ENCODE measurements at regions not wholly inside any gene's neighbourhood (a gene's known extent, or its start where the extent isn't known, plus 50 kb on each side); places are given as distances from the start of the nearest gene placed in this dataset.

DNA sequence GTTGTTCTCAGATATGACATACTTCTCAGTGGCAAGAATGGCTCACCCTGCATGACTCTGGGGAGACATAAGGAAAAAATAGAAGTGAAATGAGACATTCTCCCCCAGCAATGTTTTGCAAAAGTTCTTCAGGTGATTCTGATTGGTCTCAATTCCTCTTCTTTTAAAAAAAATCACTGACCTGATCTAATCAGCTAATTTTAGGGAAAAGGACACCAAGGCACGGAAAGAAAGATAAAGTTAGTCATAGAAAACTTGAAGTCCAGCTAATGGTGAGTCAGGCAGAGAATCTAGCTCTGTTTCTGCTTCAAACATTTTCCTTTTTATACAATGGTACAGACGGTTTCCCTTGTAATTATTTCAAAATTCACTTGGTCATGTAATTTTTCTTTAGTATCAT is 1018.9 kb upstream of the ARRDC3 start:
- no peak for DNase-seq
- peaks cover 0 to 3% (median 0%) of the 10 kb centered on the region in 3 donors for H3K36me3 Mint-ChIP-seq
- no peak overlapping the region for H3K4me3 Mint-ChIP-seq
- H3K27me3 Mint-ChIP-seq (ENCODE audit: low read depth in 3 of 3), result no peaks in the 10 kb centered on the region
- H3K9me3 Mint-ChIP-seq, result peaks cover 0 to 21% (median 6%) of the 10 kb centered on the region in 6 donors
- H3K27ac Mint-ChIP-seq, result no peak overlapping the region
- H3K4me1 Mint-ChIP-seq, result no peaks in the 10 kb centered on the region

DNA sequence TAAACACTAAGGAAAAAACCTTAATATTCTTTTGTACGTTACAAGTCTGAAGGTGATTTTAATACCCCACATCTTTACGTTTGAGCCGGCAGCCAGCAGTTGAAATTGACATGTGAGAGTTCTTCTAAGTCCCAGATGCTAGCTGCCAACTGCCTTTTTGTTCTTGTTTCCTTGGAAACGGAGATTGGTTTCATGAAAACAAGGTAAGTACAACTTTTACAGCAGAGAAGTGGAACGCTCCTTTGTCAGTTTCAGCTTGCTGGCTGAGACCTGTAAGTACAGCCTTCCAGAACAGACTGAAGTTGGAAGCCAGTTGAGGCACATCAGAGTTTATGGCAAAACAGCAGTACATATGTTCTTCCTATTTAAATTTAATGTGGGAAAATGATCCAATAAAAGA is 1018.4 kb upstream of the ARRDC3 start:
- Mint-ChIP-seq H3K27ac (no peak overlapping the region), H3K9me3 (peaks cover 0 to 16% (median 8%) of the 10 kb centered on the region in 6 donors), H3K36me3 (no peaks in the 10 kb centered on the region), H3K4me1 (no peaks in the 10 kb centered on the region), H3K4me3 (no peak overlapping the region), H3K27me3 (ENCODE audit: low read depth in 3 of 3) (no peaks in the 10 kb centered on the region)
- no peak for DNase-seq

DNA sequence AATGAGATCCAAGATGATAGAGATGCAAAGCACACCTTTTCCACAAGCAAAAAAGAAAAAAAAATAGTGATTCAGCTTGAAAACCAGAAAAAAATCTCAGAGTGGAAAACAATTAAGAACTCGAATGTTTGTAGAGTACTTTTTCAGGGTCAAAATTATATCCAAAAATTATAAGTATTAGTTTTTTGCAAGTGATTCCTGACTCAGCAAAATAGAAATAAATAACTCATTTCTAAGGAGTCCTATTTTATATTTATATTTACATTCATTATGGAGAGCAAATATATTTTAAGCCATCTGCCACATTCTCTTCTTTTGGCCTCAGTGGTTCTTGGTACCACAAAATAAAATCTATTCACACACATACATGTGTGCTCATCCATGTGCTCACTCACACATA is 1011.8 kb upstream of the ARRDC3 start:
- peaks cover 0 to 2% (median 0%) of the 10 kb centered on the region in 3 donors for H3K27me3 Mint-ChIP-seq (ENCODE audit: low read depth in 3 of 3)
- H3K36me3 Mint-ChIP-seq, result no peaks in the 10 kb centered on the region
- no peak overlapping the region for H3K27ac Mint-ChIP-seq
- no peak for DNase-seq
- H3K4me3 Mint-ChIP-seq, result no peak overlapping the region
- peaks cover 0 to 11% (median 8%) of the 10 kb centered on the region in 6 donors for H3K9me3 Mint-ChIP-seq
- no peaks in the 10 kb centered on the region for H3K4me1 Mint-ChIP-seq

DNA sequence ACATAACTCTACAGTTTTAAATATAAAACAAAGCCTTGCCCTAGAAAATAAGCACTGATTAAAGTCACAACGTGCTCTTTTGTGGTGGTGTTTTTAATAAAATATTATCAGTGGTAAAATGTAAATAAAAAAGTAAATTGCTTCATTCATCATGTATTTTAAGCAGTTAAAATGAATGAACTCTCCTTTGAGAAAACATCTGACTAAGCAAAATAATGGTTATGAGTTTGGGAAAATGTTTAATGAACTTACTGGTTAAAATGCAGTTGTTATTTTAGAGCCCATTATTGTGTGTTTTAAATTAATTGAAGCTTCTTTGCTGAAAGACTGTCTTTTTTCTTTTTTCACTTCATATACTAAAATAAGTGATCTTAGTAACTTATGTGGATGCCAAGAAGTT is 1007.5 kb upstream of the ARRDC3 start:
- no peak overlapping the region for H3K4me3 Mint-ChIP-seq
- H3K27ac Mint-ChIP-seq, result no peak overlapping the region
- no peaks in the 10 kb centered on the region for H3K36me3 Mint-ChIP-seq
- peaks cover 0 to 2% (median 0%) of the 10 kb centered on the region in 3 donors for H3K27me3 Mint-ChIP-seq (ENCODE audit: low read depth in 3 of 3)
- no peak for DNase-seq
- H3K4me1 Mint-ChIP-seq, result no peaks in the 10 kb centered on the region
- H3K9me3 Mint-ChIP-seq, result peaks cover 0 to 17% (median 12%) of the 10 kb centered on the region in 6 donors

DNA sequence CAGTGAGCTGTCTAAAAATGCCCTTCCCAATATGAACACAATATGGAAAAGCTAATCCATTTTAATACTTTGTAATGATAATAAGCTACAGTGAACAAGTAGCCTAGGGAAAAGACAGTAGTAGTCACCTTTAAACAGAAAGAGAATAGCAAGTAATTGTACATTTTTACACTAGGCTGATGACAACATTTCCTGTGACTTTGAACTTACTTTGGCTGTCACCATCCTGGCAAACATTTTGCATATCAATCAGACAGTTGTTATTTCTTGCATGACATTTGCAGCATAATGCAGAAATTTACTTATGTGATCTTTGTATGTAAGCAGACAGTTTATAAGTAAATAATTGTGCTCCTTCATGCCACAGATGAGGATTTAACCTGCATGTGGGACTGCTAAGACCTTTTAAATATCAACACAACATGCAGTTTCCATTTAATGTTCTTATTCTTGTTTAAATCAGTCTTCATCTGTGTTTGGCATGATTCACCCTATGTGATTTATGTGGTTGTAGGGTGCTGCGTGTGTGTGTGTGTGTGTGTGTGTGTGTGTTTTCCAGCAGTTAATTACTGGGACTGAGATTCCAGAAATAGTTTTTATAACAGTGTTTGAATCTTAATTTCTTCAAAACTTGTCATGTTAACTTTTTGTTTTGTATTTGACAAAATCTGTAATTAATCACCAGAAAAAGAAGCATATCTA is 997.1 kb upstream of the ARRDC3 start:
- no peaks in the 10 kb centered on the region for H3K4me1 Mint-ChIP-seq
- H3K9me3 Mint-ChIP-seq, result peaks cover 4 to 20% (median 9%) of the 10 kb centered on the region in 6 donors
- H3K27me3 Mint-ChIP-seq (ENCODE audit: low read depth in 3 of 3), result no peaks in the 10 kb centered on the region
- no peak overlapping the region for H3K4me3 Mint-ChIP-seq
- no peak overlapping the region for H3K27ac Mint-ChIP-seq
- H3K36me3 Mint-ChIP-seq, result no peaks in the 10 kb centered on the region
- DNase-seq, result no peak

DNA sequence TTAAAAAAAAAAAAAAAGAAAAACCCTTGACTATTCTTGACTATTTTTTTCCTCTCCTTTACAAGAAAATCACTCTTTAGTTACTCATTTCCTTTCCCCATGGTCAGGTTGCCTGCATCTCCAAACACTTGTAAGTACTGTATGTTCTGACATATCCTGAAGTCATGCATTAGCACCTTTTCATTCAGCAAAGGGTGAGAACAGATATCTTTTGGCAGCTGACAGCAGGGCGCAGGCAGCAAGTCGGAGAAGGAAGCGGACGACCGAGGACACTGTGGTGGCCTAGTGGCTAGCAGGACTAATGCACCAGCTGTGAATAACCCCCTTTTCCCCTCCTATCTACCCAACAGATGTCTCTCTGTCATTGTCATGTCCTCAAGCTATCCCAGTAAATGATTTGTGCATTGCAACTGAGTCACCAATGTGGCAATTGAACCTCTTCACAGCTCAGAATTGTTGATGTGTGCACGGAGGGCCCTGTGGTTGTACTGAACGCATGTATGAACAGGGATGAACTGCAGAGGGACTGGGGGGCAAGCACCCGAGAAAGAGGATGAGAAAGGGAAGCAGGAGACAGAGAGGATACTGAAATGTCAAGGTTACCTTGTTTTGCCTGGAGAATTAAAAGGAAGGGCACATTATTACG is 996.0 kb upstream of the ARRDC3 start:
- H3K9me3 Mint-ChIP-seq, result peaks cover 3 to 20% (median 11%) of the 10 kb centered on the region in 6 donors

DNA sequence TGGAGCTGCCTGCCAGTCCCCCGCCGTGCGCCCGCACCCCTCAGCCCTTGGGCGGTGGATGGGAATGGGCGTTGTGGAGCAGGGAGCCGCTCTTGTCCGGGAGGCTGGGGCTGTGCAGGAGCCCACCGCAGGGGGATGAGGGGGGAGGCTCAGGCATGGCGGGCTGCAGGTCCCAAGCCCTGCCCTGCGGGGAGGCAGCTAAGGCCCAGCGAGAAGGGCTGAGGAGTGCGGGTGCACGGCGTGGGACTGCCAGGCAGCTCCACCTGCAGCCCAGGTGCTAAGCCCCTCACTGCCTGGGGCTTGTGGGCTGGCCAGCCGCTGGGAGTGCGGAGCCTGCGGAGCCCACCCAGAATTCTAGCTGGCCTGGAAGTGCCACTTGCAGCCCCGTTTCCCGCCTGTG is 991.7 kb upstream of the ARRDC3 start:
- Mint-ChIP-seq H3K27me3 (ENCODE audit: low read depth in 3 of 3) (no peaks in the 10 kb centered on the region), H3K4me1 (no peaks in the 10 kb centered on the region), H3K4me3 (no peak overlapping the region), H3K27ac (no peak overlapping the region), H3K9me3 (peaks cover 0 to 21% (median 11%) of the 10 kb centered on the region in 6 donors), H3K36me3 (no peaks in the 10 kb centered on the region)
- DNase-seq, result no peak

More for the DNA sequence above, 996.0 kb upstream of the ARRDC3 start:
- Mint-ChIP-seq H3K27me3 (ENCODE audit: low read depth in 3 of 3) (no peaks in the 10 kb centered on the region), H3K4me1 (no peaks in the 10 kb centered on the region), H3K27ac (no peak overlapping the region), H3K36me3 (no peaks in the 10 kb centered on the region), H3K4me3 (no peak overlapping the region)
- DNase-seq, result no peak

DNA sequence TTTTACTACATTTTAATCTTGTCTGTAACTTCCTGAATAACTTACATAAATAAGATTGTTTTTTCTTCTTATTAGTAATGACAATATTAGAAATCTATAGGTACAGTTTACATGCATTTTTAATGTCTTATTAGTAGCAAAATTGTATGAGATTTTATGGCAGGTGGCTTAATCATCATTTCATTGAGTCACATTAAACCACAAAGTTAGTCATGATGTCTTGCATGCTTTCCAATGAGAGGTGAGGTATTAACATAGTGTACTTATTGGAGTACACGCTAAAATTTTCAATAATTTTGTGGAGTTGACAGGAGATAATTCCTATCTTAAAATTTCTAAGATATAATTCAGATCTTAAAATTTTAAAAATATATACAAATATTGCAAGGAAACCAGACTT is 989.6 kb upstream of the ARRDC3 start:
- Mint-ChIP-seq H3K36me3 (no peaks in the 10 kb centered on the region), H3K4me1 (no peaks in the 10 kb centered on the region), H3K4me3 (no peak overlapping the region), H3K9me3 (peaks cover 0 to 28% (median 19%) of the 10 kb centered on the region in 6 donors), H3K27ac (no peak overlapping the region), H3K27me3 (ENCODE audit: low read depth in 3 of 3) (no peaks in the 10 kb centered on the region)
- no peak for DNase-seq

DNA sequence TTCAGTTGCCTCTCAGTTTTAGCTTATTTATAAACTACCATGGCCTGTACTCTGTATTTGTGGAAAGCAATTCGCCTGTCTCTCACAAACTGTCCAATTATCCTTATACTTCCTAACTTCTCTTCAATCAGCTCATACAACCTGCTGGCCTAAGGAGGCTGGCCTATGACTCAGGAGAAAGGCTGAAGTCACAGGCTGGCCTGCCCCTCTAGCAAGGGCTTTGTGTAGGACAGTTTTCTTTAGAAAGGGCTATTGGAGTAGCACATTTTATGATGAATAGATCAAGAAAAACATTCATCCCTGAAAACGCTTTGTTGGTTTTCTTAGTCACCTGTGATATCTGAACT is 988.7 kb upstream of the ARRDC3 start:
- no peak overlapping the region for H3K27ac Mint-ChIP-seq

DNA sequence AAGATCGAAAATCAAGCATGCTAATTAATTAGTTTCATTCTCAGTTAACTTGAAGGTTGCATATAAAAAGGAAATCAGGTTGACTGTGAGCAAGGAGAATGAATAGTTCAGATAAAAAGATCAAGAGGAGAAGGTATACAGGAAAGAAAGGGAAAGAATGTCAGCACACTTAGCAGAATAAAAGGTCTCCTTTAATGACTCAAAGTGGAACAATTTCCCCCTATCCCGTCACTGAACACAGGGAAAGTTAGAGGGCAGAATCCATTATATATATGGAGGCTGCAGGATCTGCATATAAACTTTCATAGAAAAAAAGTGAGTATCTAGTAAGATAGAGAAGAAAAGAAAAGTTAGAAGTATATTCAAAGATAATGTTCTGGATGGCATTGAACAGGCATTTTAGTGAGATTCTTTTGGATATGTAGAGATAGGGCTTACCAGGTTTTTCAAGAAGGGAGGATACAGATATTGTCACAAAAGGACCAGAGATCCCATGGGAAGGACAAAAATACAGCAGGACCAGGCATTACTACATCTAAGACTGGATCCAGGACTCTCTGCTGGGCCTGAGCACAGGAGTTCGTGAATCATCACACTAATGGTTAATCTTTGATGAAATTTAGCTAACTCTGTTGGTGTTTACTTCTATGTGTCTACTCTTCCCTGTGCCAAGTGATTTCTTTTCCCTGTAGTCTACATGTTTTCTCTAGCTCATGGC is 988.2 kb upstream of the ARRDC3 start:
- Mint-ChIP-seq H3K4me3 (no peak overlapping the region), H3K4me1 (no peaks in the 10 kb centered on the region), H3K27me3 (ENCODE audit: low read depth in 3 of 3) (no peaks in the 10 kb centered on the region), H3K9me3 (peaks cover 0 to 28% (median 19%) of the 10 kb centered on the region in 6 donors), H3K36me3 (no peaks in the 10 kb centered on the region), H3K27ac (no peak overlapping the region)
- DNase-seq, result no peak

More for the DNA sequence above, 988.7 kb upstream of the ARRDC3 start:
- Mint-ChIP-seq H3K27me3 (ENCODE audit: low read depth in 3 of 3) (no peaks in the 10 kb centered on the region), H3K4me1 (no peaks in the 10 kb centered on the region), H3K36me3 (no peaks in the 10 kb centered on the region), H3K4me3 (no peak overlapping the region), H3K9me3 (peaks cover 0 to 28% (median 19%) of the 10 kb centered on the region in 6 donors)
- no peak for DNase-seq

DNA sequence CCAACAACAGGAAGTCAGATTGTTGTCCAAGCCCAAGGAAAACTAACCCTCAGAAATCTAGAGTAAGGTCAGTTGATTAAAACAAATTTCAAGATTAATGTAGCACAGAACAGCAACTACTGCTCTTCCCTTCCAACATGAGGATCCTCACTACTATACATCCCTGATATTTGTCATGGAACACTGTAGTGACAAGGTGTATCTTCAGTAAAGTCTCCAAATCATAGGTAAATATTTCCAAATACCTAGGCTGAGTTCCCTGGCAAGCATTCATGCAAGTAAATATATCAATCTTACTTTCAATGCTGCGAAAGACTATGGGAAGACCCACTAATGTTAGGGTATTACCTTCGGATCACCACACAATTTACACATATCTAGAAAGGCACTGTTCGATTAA is 986.9 kb upstream of the ARRDC3 start:
- peaks cover 0 to 35% (median 19%) of the 10 kb centered on the region in 6 donors for H3K9me3 Mint-ChIP-seq
- DNase-seq, result no peak
- H3K27ac Mint-ChIP-seq, result no peak overlapping the region
- H3K4me3 Mint-ChIP-seq, result no peak overlapping the region
- H3K4me1 Mint-ChIP-seq, result no peaks in the 10 kb centered on the region
- no peaks in the 10 kb centered on the region for H3K27me3 Mint-ChIP-seq (ENCODE audit: low read depth in 3 of 3)
- H3K36me3 Mint-ChIP-seq, result no peaks in the 10 kb centered on the region

DNA sequence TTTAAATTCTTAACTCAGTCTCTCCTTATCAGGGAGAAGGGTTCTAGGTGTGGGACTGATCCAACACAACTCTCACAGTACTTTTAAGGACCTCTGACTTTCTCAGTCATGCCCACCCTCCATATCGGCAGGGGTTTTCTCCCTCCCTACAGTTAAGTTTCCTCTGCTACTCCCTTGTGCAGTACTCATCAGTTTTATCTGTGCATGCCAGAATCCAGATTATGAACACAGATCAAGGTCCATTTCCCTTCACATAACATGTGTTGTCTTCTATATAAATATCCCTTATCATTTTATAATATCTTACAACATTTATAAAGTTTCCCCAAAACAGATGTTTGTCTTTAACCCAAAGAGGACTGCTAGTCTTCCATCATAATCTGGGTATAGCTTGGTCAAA is 986.5 kb upstream of the ARRDC3 start:
- Mint-ChIP-seq H3K27me3 (ENCODE audit: low read depth in 3 of 3) (no peaks in the 10 kb centered on the region), H3K9me3 (peaks cover 0 to 35% (median 19%) of the 10 kb centered on the region in 6 donors), H3K36me3 (no peaks in the 10 kb centered on the region), H3K4me1 (no peaks in the 10 kb centered on the region), H3K27ac (no peak overlapping the region), H3K4me3 (no peak overlapping the region)
- DNase-seq, result no peak

DNA sequence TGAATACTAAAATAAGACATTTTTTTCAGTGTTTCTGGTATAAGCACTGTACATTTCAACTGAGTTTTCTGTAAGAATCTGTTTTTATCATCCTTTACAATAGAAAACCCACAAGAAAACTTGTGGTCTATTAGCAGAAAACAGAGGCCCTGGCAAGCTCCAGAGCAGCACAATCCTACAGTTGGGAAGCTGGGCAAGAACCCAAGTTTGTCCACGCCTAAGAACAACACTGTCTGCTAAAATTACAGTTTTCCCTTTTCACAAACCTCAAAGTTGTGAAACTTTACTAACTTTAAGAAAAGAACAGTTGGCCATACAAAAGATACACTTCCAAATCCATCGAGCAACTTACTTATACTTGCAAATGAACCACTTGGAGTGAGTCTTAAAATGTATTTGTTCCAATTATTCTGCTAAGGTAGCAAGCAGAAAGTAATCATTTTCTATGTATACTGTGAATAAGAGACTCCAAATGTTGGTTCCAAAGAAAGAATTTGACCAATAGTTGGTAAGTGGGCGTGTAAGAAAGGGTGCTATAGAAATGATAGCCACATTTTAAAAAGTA is 982.0 kb upstream of the ARRDC3 start:
- peaks cover 9 to 26% (median 15%) of the 10 kb centered on the region in 6 donors for H3K9me3 Mint-ChIP-seq
- H3K27ac Mint-ChIP-seq, result no peak overlapping the region
- no peak for DNase-seq
- no peaks in the 10 kb centered on the region for H3K27me3 Mint-ChIP-seq (ENCODE audit: low read depth in 3 of 3)
- H3K4me1 Mint-ChIP-seq, result no peaks in the 10 kb centered on the region
- H3K4me3 Mint-ChIP-seq, result no peak overlapping the region
- H3K36me3 Mint-ChIP-seq, result no peaks in the 10 kb centered on the region

Data from immature natural killer cell (primary cell).